ENCODE measurements at regions not wholly inside any gene's neighbourhood (a gene's known extent, or its start where the extent isn't known, plus 50 kb on each side); places are given as distances from the start of the nearest gene placed in this dataset.

DNA sequence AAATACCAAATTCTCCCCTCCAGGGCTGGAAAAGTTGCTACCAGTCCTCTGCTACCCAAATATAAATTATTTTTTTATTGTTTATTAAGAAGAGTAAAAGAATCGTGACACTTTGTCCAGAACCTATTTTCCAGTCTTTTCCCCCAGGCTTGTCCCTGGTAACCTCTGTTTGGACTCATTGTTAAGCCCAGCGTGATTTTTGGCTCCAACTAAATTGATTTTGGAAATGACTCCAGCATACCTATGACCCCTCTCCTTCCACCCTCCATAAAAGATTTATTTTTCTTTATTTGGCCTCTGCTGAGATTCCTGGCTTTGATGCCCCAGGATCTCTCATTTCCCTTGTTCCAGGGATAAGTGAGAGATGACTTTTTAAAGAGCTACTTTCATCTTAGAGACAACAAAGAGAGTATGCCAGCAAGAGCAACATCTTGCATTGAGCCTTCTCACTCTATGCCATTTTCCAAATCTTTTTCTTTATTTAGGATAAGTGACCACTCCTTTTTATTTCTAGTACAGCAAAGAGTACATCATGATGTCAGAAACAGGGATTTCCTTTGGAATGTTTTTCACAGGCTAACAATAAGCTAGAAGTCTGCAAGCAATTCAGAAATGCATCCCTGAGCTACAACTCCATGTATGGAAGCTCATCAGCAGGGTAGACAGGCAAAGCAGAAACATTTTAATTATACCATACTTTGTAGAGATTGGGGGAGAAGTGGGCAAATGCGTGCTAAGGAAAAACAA is 75.8 kb downstream of the DAD1 start:
- Histone ChIP-seq H3K27me3 (ENCODE audit: control insufficient read depth in 1 of 2, insufficient read depth in 2 of 2, low read length in 2 of 2) (no peaks in the 10 kb centered on the region), H3K9ac (ENCODE audit: low read depth in 1 of 2, low read length in 2 of 2) (no peak overlapping the region), H3K36me3 (ENCODE audit: control insufficient read depth in 1 of 2, insufficient read depth in 2 of 2, low read length in 2 of 2) (no peaks in the 10 kb centered on the region), H3K4me3 (ENCODE audit: low read depth in 1 of 2, low read length in 2 of 2) (no peak overlapping the region), H3K27ac (ENCODE audit: low read depth, low read length) (no peak overlapping the region), H3K4me1 (ENCODE audit: control insufficient read depth in 1 of 2, insufficient read depth in 2 of 2, low read length in 2 of 2) (peaks cover 0 to 12% of the 10 kb centered on the region in 2 donors), H3K9me3 (ENCODE audit: control insufficient read depth in 1 of 2, low read length in 2 of 2) (no peaks in the 10 kb centered on the region)

- Histone ChIP-seq H3K4me1 (ENCODE audit: control insufficient read depth in 1 of 2, insufficient read depth in 2 of 2, low read length in 2 of 2) (peaks cover 0 to 12% of the 10 kb centered on the region in 2 donors), H3K27me3 (ENCODE audit: control insufficient read depth in 1 of 2, insufficient read depth in 2 of 2, low read length in 2 of 2) (no peaks in the 10 kb centered on the region), H3K36me3 (ENCODE audit: control insufficient read depth in 1 of 2, insufficient read depth in 2 of 2, low read length in 2 of 2) (no peaks in the 10 kb centered on the region), H3K27ac (ENCODE audit: low read depth, low read length) (peak overlapping the region; percentile 39), H3K4me3 (ENCODE audit: low read depth in 1 of 2, low read length in 2 of 2) (no peak overlapping the region), H3K9me3 (ENCODE audit: control insufficient read depth in 1 of 2, low read length in 2 of 2) (no peaks in the 10 kb centered on the region), H3K9ac (ENCODE audit: low read depth in 1 of 2, low read length in 2 of 2) (no peak overlapping the region)
Measured at GRCh38 chr14:22512106-22512814, 76.8 kb downstream of the DAD1 start.

DNA sequence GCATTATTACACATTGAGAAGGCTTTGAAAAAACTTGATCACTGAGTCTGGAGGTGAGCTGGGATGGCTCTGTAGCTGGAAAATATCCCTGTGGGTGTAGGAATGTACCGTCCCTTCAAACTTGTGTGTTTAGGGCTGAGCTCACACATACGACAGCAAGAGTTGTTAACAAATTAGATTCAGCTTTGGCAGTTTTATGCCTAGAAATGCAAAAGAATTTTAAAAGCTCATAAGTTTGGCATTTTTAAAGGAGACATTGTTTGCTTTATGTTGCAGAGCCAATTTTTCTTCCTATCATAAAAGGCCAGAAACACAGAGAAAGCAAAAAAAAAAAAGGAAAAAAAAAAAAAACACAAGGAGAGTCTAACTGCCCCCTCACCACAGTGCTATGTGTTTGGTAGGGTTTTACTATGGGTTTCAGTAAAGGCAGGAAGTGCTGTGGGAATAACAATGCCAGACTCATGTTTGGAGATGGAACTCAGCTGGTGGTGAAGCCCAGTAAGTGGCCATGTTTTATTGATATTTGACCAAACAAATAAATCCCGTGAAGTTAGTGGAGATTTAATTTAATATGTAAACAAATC is 78.4 kb downstream of the DAD1 start:
- H3K9ac ChIP-seq (ENCODE audit: low read depth in 1 of 2, low read length in 2 of 2), result no peak overlapping the region
- H3K4me1 ChIP-seq (ENCODE audit: control insufficient read depth in 1 of 2, insufficient read depth in 2 of 2, low read length in 2 of 2), result peaks cover 0 to 12% of the 10 kb centered on the region in 2 donors
- no peaks in the 10 kb centered on the region for H3K27me3 ChIP-seq (ENCODE audit: control insufficient read depth in 1 of 2, insufficient read depth in 2 of 2, low read length in 2 of 2)
- H3K4me3 ChIP-seq (ENCODE audit: low read depth in 1 of 2, low read length in 2 of 2), result no peak overlapping the region
- no peaks in the 10 kb centered on the region for H3K36me3 ChIP-seq (ENCODE audit: control insufficient read depth in 1 of 2, insufficient read depth in 2 of 2, low read length in 2 of 2)
- no peak overlapping the region for H3K27ac ChIP-seq (ENCODE audit: low read depth, low read length)
- no peaks in the 10 kb centered on the region for H3K9me3 ChIP-seq (ENCODE audit: control insufficient read depth in 1 of 2, low read length in 2 of 2)

- H3K4me1 ChIP-seq (ENCODE audit: control insufficient read depth in 1 of 2, insufficient read depth in 2 of 2, low read length in 2 of 2), result peaks cover 0 to 12% of the 10 kb centered on the region in 2 donors
- H3K4me3 ChIP-seq (ENCODE audit: low read depth in 1 of 2, low read length in 2 of 2), result peak overlapping the region in 1 of 2 donors; percentile 3
- no peaks in the 10 kb centered on the region for H3K27me3 ChIP-seq (ENCODE audit: control insufficient read depth in 1 of 2, insufficient read depth in 2 of 2, low read length in 2 of 2)
- H3K27ac ChIP-seq (ENCODE audit: low read depth, low read length), result no peak overlapping the region
- no peaks in the 10 kb centered on the region for H3K9me3 ChIP-seq (ENCODE audit: control insufficient read depth in 1 of 2, low read length in 2 of 2)
- no peaks in the 10 kb centered on the region for H3K36me3 ChIP-seq (ENCODE audit: control insufficient read depth in 1 of 2, insufficient read depth in 2 of 2, low read length in 2 of 2)
- H3K9ac ChIP-seq (ENCODE audit: low read depth in 1 of 2, low read length in 2 of 2), result no peak overlapping the region
Measured at GRCh38 chr14:22509751-22510300, 79.2 kb downstream of the DAD1 start.

DNA sequence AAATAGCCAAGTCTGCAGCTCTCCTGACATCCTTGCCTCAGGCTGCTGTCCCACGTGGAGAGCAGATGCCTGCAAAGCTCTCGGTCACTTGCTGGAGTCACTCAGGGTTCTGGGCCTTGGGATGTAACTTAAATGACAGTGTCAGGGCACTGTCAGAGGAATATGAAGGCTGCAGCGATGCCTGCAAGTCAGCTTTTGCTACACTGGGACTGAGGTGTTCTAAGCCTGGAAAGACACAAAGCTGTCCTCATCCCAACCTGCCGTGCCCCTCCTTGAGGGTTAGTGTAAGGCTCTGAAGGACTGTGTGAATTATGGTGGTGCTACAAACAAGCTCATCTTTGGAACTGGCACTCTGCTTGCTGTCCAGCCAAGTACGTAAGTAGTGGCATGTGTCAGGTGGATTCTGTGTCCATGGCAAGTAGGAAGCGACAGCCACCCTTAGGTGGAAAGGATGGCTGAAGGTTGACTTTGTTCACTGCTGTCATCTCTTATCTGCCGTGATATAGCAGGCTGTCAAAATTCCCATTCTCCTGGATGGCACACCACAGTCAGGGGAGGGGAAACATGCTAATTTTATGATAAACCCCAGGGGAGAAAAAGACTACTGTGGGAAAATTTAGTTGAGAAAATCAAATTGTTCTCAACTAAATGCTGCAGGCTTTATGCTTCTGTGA is 79.9 kb downstream of the DAD1 start:
- H3K4me3 ChIP-seq (ENCODE audit: low read depth in 1 of 2, low read length in 2 of 2), result peak overlapping the region in 1 of 2 donors; percentile 3
- H3K4me1 ChIP-seq (ENCODE audit: control insufficient read depth in 1 of 2, insufficient read depth in 2 of 2, low read length in 2 of 2), result peaks cover 0 to 12% of the 10 kb centered on the region in 2 donors
- no peaks in the 10 kb centered on the region for H3K36me3 ChIP-seq (ENCODE audit: control insufficient read depth in 1 of 2, insufficient read depth in 2 of 2, low read length in 2 of 2)
- H3K27me3 ChIP-seq (ENCODE audit: control insufficient read depth in 1 of 2, insufficient read depth in 2 of 2, low read length in 2 of 2), result no peaks in the 10 kb centered on the region
- H3K9me3 ChIP-seq (ENCODE audit: control insufficient read depth in 1 of 2, low read length in 2 of 2), result no peaks in the 10 kb centered on the region
- H3K9ac ChIP-seq (ENCODE audit: low read depth in 1 of 2, low read length in 2 of 2), result peak overlapping the region in 1 of 2 donors; percentile 34
- no peak overlapping the region for H3K27ac ChIP-seq (ENCODE audit: low read depth, low read length)

DNA sequence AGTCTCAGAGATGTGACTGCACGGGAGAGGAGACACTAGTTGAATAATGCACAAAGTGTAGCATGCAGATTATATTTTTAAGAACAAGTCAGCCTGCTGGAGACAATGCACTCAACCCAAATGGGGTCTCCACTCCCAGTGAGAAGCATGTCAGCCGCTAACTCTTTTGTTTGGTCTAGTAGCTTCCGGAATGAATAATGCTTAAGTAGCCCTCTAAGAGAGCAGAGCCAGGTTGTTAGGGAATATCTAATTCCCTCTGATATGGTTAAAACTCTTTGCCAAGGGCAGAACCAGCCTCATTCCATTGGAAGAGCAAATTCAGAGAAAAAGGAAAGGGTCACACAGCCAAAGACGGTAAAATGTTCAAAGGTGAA is 80.4 kb downstream of the DAD1 start:
- peaks cover 0 to 8% of the 10 kb centered on the region in 2 donors for H3K4me1 ChIP-seq (ENCODE audit: control insufficient read depth in 1 of 2, insufficient read depth in 2 of 2, low read length in 2 of 2)
- H3K9me3 ChIP-seq (ENCODE audit: control insufficient read depth in 1 of 2, low read length in 2 of 2), result no peaks in the 10 kb centered on the region
- H3K9ac ChIP-seq (ENCODE audit: low read depth in 1 of 2, low read length in 2 of 2), result no peak overlapping the region
- H3K27ac ChIP-seq (ENCODE audit: low read depth, low read length), result no peak overlapping the region
- no peaks in the 10 kb centered on the region for H3K36me3 ChIP-seq (ENCODE audit: control insufficient read depth in 1 of 2, insufficient read depth in 2 of 2, low read length in 2 of 2)
- H3K4me3 ChIP-seq (ENCODE audit: low read depth in 1 of 2, low read length in 2 of 2), result no peak overlapping the region
- no peaks in the 10 kb centered on the region for H3K27me3 ChIP-seq (ENCODE audit: control insufficient read depth in 1 of 2, insufficient read depth in 2 of 2, low read length in 2 of 2)

DNA sequence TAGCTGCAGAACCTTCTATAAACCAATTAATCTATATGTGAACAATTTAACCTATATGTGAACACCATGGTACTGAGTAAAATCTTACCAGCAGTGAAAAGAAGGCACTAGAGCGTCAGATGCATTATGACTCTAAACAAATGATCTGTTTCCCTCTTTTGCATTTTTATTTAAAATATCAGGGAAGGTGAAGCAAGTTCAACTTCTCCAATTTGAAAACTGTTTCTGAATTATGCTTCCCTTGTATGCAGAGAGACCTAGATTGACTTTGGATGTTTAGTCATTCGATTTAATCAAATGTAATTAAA is 80.9 kb downstream of the DAD1 start:
- no peak overlapping the region for H3K4me3 ChIP-seq (ENCODE audit: low read depth in 1 of 2, low read length in 2 of 2)
- H3K4me1 ChIP-seq (ENCODE audit: control insufficient read depth in 1 of 2, insufficient read depth in 2 of 2, low read length in 2 of 2), result peaks cover 0 to 7% of the 10 kb centered on the region in 2 donors
- H3K27ac ChIP-seq (ENCODE audit: low read depth, low read length), result no peak overlapping the region
- no peaks in the 10 kb centered on the region for H3K27me3 ChIP-seq (ENCODE audit: control insufficient read depth in 1 of 2, insufficient read depth in 2 of 2, low read length in 2 of 2)
- no peaks in the 10 kb centered on the region for H3K9me3 ChIP-seq (ENCODE audit: control insufficient read depth in 1 of 2, low read length in 2 of 2)
- H3K36me3 ChIP-seq (ENCODE audit: control insufficient read depth in 1 of 2, insufficient read depth in 2 of 2, low read length in 2 of 2), result no peaks in the 10 kb centered on the region
- peak overlapping the region in 1 of 2 donors; percentile 1 for H3K9ac ChIP-seq (ENCODE audit: low read depth in 1 of 2, low read length in 2 of 2)

- H3K4me1 ChIP-seq (ENCODE audit: control insufficient read depth in 1 of 2, insufficient read depth in 2 of 2, low read length in 2 of 2), result no peaks in the 10 kb centered on the region
- no peaks in the 10 kb centered on the region for H3K9me3 ChIP-seq (ENCODE audit: control insufficient read depth in 1 of 2, low read length in 2 of 2)
- no peaks in the 10 kb centered on the region for H3K27me3 ChIP-seq (ENCODE audit: control insufficient read depth in 1 of 2, insufficient read depth in 2 of 2, low read length in 2 of 2)
- H3K4me3 ChIP-seq (ENCODE audit: low read depth in 1 of 2, low read length in 2 of 2), result no peak overlapping the region
- H3K36me3 ChIP-seq (ENCODE audit: control insufficient read depth in 1 of 2, insufficient read depth in 2 of 2, low read length in 2 of 2), result no peaks in the 10 kb centered on the region
- no peak overlapping the region for H3K9ac ChIP-seq (ENCODE audit: low read depth in 1 of 2, low read length in 2 of 2)
- peak overlapping the region; percentile 17 for H3K27ac ChIP-seq (ENCODE audit: low read depth, low read length)
Measured at GRCh38 chr14:22506778-22507351, 82.2 kb downstream of the DAD1 start.

DNA sequence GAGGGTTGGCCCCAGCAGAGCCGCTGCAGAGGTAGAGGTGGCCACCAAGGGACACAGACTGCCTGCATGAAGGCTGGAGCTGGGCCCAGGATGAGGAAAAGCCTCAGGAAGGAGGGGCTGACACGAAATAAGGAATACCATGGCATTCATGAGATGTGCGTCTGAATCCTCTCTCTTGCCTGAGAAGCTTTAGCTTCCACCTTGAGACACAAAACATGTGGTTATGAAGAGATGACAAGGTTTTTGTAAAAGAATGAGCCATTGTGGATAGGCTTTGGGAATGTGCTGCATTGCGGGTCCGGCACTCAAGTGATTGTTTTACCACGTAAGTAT is 82.7 kb downstream of the DAD1 start:
- Histone ChIP-seq H3K9me3 (ENCODE audit: control insufficient read depth in 1 of 2, low read length in 2 of 2) (no peaks in the 10 kb centered on the region), H3K27ac (ENCODE audit: low read depth, low read length) (peak overlapping the region; percentile 24), H3K36me3 (ENCODE audit: control insufficient read depth in 1 of 2, insufficient read depth in 2 of 2, low read length in 2 of 2) (no peaks in the 10 kb centered on the region), H3K4me1 (ENCODE audit: control insufficient read depth in 1 of 2, insufficient read depth in 2 of 2, low read length in 2 of 2) (no peaks in the 10 kb centered on the region), H3K4me3 (ENCODE audit: low read depth in 1 of 2, low read length in 2 of 2) (no peak overlapping the region), H3K9ac (ENCODE audit: low read depth in 1 of 2, low read length in 2 of 2) (no peak overlapping the region), H3K27me3 (ENCODE audit: control insufficient read depth in 1 of 2, insufficient read depth in 2 of 2, low read length in 2 of 2) (no peaks in the 10 kb centered on the region)

Measured in duodenal mucosa (tissue), 2 donors.